AG10803 (cell line): ENCODE measurements at regions not wholly inside any gene's neighbourhood (a gene's known extent, or its start where the extent isn't known, plus 50 kb on each side); places are given as distances from the start of the nearest gene placed in this dataset.
A peak's percentile ranks its signal among the peaks of the same experiment; 100 is the strongest.

ENCODE experiments used
- DNase-seq: peaks from one replicate; pipeline ENCODE4 v3.0.0; 2010; ENCODE audit warnings: low read depth
- H3K4me3 ChIP-seq: 2 replicates; pipeline ENCODE4 v1.5.1; 2011; ENCODE audit warnings: mild to moderate bottlenecking, low read length, control low read depth
- TF ChIP-seq, protein P1 (sequence below): conservative IDR thresholded peaks from 2 replicates; pipeline ENCODE4 v1.5.1; 2011; ENCODE audit warnings: mild to moderate bottlenecking, low read length, control low read depth, inconsistent platforms

GRCh38 chr6:104614394-104614793 lies 245.3 kb downstream of the HACE1 start:
- DNase-seq = no peak
- TF ChIP-seq, protein P1, sequence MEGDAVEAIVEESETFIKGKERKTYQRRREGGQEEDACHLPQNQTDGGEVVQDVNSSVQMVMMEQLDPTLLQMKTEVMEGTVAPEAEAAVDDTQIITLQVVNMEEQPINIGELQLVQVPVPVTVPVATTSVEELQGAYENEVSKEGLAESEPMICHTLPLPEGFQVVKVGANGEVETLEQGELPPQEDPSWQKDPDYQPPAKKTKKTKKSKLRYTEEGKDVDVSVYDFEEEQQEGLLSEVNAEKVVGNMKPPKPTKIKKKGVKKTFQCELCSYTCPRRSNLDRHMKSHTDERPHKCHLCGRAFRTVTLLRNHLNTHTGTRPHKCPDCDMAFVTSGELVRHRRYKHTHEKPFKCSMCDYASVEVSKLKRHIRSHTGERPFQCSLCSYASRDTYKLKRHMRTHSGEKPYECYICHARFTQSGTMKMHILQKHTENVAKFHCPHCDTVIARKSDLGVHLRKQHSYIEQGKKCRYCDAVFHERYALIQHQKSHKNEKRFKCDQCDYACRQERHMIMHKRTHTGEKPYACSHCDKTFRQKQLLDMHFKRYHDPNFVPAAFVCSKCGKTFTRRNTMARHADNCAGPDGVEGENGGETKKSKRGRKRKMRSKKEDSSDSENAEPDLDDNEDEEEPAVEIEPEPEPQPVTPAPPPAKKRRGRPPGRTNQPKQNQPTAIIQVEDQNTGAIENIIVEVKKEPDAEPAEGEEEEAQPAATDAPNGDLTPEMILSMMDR = no peak

GRCh38 chr6:104613416-104614001 lies 246.2 kb downstream of the HACE1 start:
- TF ChIP-seq, protein P1 = no peak
- DNase-seq = peak; percentile 32
- H3K4me3 ChIP-seq = no peak overlapping the region

More at GRCh38 chr6:104614394-104614793, 245.3 kb downstream of the HACE1 start:
- no peak overlapping the region for H3K4me3 ChIP-seq

- TF ChIP-seq, protein P1 = no peak
- no peak for DNase-seq
- no peak overlapping the region for H3K4me3 ChIP-seq
Measured at GRCh38 chr6:104612541-104612940, 247.2 kb downstream of the HACE1 start.

DNA sequence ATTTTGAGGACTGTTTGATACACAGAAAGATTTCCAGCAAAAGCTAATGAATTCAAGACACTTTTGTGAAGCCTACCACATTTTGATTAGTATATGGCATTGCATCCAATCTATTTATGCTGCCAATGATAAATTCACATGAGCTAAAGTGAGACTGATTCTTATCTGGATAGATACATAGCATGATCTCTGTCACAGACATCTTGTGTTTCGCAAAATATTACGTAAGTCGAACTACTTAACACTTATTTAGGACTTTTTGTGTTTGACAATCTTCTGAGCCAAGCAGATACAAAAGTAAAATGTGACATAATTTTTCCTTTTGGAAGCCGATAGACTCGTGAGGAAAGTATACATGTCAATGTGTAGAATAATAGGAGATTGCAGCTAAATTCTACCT lies 251.6 kb downstream of the HACE1 start:
- H3K4me3 ChIP-seq = no peak overlapping the region
- DNase-seq = no peak
- TF ChIP-seq, protein P1 = no peak

DNA sequence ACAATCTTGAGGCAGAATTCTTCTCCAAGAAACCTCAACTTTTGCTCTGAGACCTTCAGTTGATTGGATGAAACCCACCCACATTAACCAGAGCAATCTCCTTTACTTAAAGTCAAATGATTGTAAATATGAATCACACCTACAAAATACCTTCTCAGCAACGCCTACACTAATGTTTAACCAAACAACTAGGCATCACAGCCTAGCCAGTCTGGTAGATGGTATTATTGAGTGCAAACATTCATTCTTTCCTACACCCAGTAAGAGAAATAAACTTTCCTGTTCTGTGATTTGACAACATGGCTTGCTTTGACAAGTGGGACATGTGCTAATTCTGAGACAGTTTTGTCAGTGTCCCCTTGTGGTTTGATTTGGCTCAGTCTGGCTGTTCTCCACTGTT lies 252.2 kb downstream of the HACE1 start:
- no peak overlapping the region for H3K4me3 ChIP-seq
- DNase-seq = no peak
- TF ChIP-seq, protein P1 = no peak

GRCh38 chr6:104606361-104606760 lies 253.4 kb downstream of the HACE1 start:
- DNase-seq = no peak
- H3K4me3 ChIP-seq = no peak overlapping the region
- TF ChIP-seq, protein P1 = no peak

GRCh38 chr6:104604685-104605084 lies 255.0 kb downstream of the HACE1 start:
- peak; percentile 24 for DNase-seq
- TF ChIP-seq, protein P1 = no peak
- H3K4me3 ChIP-seq = no peak overlapping the region
